Chondrocyte (in vitro differentiated cells): ENCODE measurements at regions not wholly inside any gene's neighbourhood (a gene's known extent, or its start where the extent isn't known, plus 50 kb on each side); places are given as distances from the start of the nearest gene placed in this dataset.

ENCODE experiments used
- DNase-seq: peaks from one replicate; pipeline ENCODE4 v3.0.0; 2021; ENCODE audit warnings: mixed read lengths, low spot score
- H3K27ac Mint-ChIP-seq: one replicate; pipeline ENCODE4 v1.8.0; 2021; ENCODE audit warnings: mild to moderate bottlenecking, moderate library complexity, mixed read lengths; ENCODE audit not compliant: unreplicated experiment
- H3K27me3 Mint-ChIP-seq: 2 replicates; pipeline ENCODE4 v1.8.0; 2021; ENCODE audit warnings: low read depth, mixed read lengths
- H3K36me3 Mint-ChIP-seq: 2 replicates; pipeline ENCODE4 v1.8.0; 2021; ENCODE audit warnings: low read depth, mixed read lengths
- H3K4me1 Mint-ChIP-seq: 2 replicates; pipeline ENCODE4 v1.8.0; 2021; ENCODE audit warnings: low read depth, mild to moderate bottlenecking, mixed read lengths
- H3K4me3 Mint-ChIP-seq: one replicate; pipeline ENCODE4 v1.8.0; 2021; ENCODE audit warnings: mild to moderate bottlenecking, moderate library complexity, mixed read lengths; ENCODE audit not compliant: unreplicated experiment
- H3K9me3 Mint-ChIP-seq: 2 replicates; pipeline ENCODE4 v1.8.0; 2021; ENCODE audit warnings: low read depth, mixed read lengths
- CTCF ChIP-seq: fragments of 200-600 bp; sonication (generic); IDR thresholded peaks from 2 replicates; pipeline ENCODE4 v1.5.0; 2021; ENCODE audit warnings: antibody characterized with exemption, mild to moderate bottlenecking, moderate library complexity

DNA sequence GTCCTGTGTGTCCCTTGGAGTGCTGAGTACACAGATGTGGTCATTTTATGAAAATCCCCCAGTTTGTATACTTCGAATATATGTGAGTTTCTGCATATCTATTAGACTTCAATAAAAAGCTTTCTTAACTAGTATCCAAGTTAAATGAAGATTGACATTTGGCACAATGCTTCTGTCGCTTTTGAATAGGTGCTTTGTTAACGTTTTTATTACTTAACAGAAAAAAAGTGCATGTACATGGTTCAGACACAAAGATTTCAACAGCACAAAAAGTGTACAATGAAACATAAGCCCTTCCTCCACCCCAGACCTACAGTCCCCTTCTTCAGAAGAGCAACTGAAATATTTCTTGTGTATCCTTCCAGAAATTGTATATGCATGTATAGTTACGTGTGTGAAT is 427.4 kb upstream of the PROK2 start:
- no peak overlapping the region for H3K27ac Mint-ChIP-seq
- no peaks in the 10 kb centered on the region for H3K9me3 Mint-ChIP-seq
- no peak for TF ChIP-seq CTCF
- no peak overlapping the region for H3K4me3 Mint-ChIP-seq
- H3K27me3 Mint-ChIP-seq = peaks cover 20% of the 10 kb centered on the region
- H3K4me1 Mint-ChIP-seq = no peaks in the 10 kb centered on the region
- H3K36me3 Mint-ChIP-seq = no peaks in the 10 kb centered on the region
- DNase-seq = no peak

DNA sequence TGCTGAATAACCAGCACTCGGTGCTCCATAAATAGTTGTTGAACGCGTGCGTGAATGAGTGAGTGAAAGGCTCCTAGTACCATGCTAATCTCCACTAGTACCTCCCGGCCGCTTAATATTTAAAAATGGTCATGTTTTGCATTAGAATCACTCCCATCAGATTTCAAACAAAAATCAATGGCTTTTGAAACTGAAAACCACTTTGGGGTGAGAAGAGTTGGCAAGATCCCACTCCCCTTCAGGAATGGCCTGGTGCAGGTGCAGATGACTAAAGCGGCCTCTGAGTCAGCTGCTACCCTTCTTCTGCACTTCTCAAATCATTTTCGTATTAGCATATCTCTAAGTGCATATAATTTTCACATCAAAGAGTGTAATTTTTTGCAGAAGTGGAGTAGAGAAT is 425.3 kb upstream of the PROK2 start:
- no peak for TF ChIP-seq CTCF
- H3K36me3 Mint-ChIP-seq = no peaks in the 10 kb centered on the region
- H3K4me1 Mint-ChIP-seq = no peaks in the 10 kb centered on the region
- H3K27ac Mint-ChIP-seq = no peak overlapping the region
- H3K4me3 Mint-ChIP-seq = no peak overlapping the region
- no peaks in the 10 kb centered on the region for H3K9me3 Mint-ChIP-seq
- peaks cover 22% of the 10 kb centered on the region for H3K27me3 Mint-ChIP-seq
- DNase-seq = no peak

DNA sequence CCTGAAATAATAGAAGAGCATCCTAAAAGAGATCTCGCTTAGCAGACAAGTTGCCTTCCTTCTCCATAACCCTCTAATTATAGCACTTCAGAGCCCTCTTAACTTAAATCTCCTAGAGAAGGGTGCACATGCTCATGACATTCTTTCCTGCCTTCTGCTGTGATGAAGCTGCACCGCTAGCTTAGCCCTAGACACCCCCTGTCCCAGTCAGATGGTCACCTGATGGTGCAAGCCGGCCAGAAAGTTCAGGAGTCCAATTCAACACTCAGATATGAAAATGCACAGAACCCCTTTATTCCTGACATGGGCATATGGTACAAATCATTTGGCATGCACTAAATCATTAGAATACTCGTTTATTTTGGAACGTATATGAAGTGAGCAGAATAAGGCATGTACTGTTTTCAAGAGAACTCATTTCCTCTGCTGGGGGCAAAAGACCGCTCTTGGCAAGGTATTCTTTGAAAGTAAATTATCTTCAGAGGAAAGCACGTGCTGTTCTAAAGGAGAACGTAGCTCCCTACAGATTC is 420.4 kb upstream of the PROK2 start:
- Mint-ChIP-seq H3K27me3 (peaks cover 29% of the 10 kb centered on the region), H3K4me1 (no peaks in the 10 kb centered on the region), H3K36me3 (no peaks in the 10 kb centered on the region), H3K4me3 (no peak overlapping the region), H3K27ac (no peak overlapping the region), H3K9me3 (peaks cover 6% of the 10 kb centered on the region)
- DNase-seq = no peak
- no peak for TF ChIP-seq CTCF

DNA sequence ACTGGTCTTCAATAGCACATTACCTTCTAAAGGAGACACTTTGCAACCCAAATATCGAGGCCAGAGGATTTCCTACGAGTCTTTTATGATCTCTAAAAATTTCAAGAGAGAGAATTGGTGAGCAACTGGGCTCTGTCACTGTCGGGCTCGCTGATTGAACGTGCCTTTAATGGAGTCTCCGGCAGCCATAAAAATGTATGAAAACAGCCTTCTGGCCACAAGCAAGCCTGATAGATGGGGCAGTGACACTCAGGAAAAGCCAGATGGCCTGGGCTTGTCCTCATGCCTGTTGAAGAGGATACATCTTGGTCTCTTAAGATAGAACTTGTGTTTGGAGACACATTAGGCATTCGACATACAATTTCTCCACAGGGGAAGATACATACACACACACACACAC is 419.5 kb upstream of the PROK2 start:
- DNase-seq = no peak
- peaks cover 26% of the 10 kb centered on the region for H3K27me3 Mint-ChIP-seq
- no peak overlapping the region for H3K27ac Mint-ChIP-seq
- no peaks in the 10 kb centered on the region for H3K4me1 Mint-ChIP-seq
- no peak overlapping the region for H3K4me3 Mint-ChIP-seq
- TF ChIP-seq CTCF = no peak
- H3K36me3 Mint-ChIP-seq = peaks cover 3% of the 10 kb centered on the region
- H3K9me3 Mint-ChIP-seq = peaks cover 11% of the 10 kb centered on the region

GRCh38 chr3:72203613-72204349 is 418.8 kb upstream of the PROK2 start:
- Mint-ChIP-seq H3K27ac (no peak overlapping the region), H3K4me1 (no peaks in the 10 kb centered on the region), H3K9me3 (peaks cover 11% of the 10 kb centered on the region), H3K36me3 (peaks cover 3% of the 10 kb centered on the region), H3K27me3 (peaks cover 23% of the 10 kb centered on the region), H3K4me3 (no peak overlapping the region)
- no peak for DNase-seq
- no peak for TF ChIP-seq CTCF
